CD4-positive, alpha-beta T cell (primary cell): ENCODE measurements at regions not wholly inside any gene's neighbourhood (a gene's known extent, or its start where the extent isn't known, plus 50 kb on each side); places are given as distances from the start of the nearest gene placed in this dataset.

Experiments
- ATAC-seq: fragments of 200-7000 bp; cut with Tn5 transposase; one replicate; pipeline ENCODE4 v1.10.0; 2022; ENCODE audit warnings: mild to moderate bottlenecking; ENCODE audit not compliant: poor library complexity
- CTCF ChIA-PET: fragments of 350-600 bp; sonication (Branson Sonifier 250); formaldehyde crosslinking; loops from one replicate; lab custom pipeline; 2021; ENCODE audit warnings: antibody characterized with exemption, inconsistent platforms; lab: Charles Lee
- POLR2A ChIA-PET: fragments of 350-600 bp; sonication (Branson Sonifier 250); formaldehyde crosslinking; loops from one replicate; lab custom pipeline; 2021; ENCODE audit warnings: antibody characterized with exemption, inconsistent platforms; lab: Charles Lee
- DNase-seq, 14 experiments: peaks; one replicate each; pipeline ENCODE4 v3.0.0-alpha.2; 2013 to 2020; ENCODE audit warnings: mixed read lengths in 2 of 14
- H3K27ac ChIP-seq, 2 donors: one replicate each; pipeline versions ENCODE4 v1.5.1 to v1.7.0; 2013; ENCODE audit warnings: low read length in 2 of 2, low read depth in 1 of 2, mild to moderate bottlenecking in 1 of 2
- H3K27me3 ChIP-seq, 2 experiments: 1 replicate in 1 of 2; 2 replicates in 1 of 2; pipeline versions ENCODE4 v1.6.1 to v1.7.0; 2013; ENCODE audit warnings: low read length in 2 of 2, control low read depth in 1 of 2, mild to moderate bottlenecking in 1 of 2, moderate library complexity in 1 of 2; ENCODE audit not compliant: insufficient read depth in 2 of 2, control insufficient read depth in 1 of 2
- H3K36me3 ChIP-seq: one replicate; pipeline ENCODE4 v1.6.1; 2013; ENCODE audit warnings: low read length, control low read depth; ENCODE audit not compliant: insufficient read depth
- H3K4me1 ChIP-seq: one replicate; pipeline ENCODE4 v1.6.1; 2013; ENCODE audit warnings: low read length, control low read depth; ENCODE audit not compliant: insufficient read depth
- H3K4me3 ChIP-seq: one replicate; pipeline ENCODE4 v1.5.1; 2013; ENCODE audit warnings: mild to moderate bottlenecking, low read length, moderate library complexity
- H3K9me3 ChIP-seq, 2 experiments: 1 replicate in 1 of 2; 2 replicates in 1 of 2; pipeline versions ENCODE4 v1.6.1 to v1.7.0; 2013; ENCODE audit warnings: low read length in 2 of 2, mild to moderate bottlenecking in 2 of 2, control low read depth in 1 of 2, moderate library complexity in 1 of 2; ENCODE audit not compliant: control insufficient read depth in 1 of 2, insufficient read depth in 1 of 2
- H3K27ac Mint-ChIP-seq: one replicate; pipeline ENCODE4 v1.8.0; 2020; ENCODE audit warnings: mixed read lengths
- H3K27me3 Mint-ChIP-seq: one replicate; pipeline ENCODE4 v1.8.0; 2021; ENCODE audit warnings: mixed read lengths
- H3K36me3 Mint-ChIP-seq: one replicate; pipeline ENCODE4 v1.8.0; 2021; ENCODE audit warnings: low read depth, mixed read lengths
- H3K4me1 Mint-ChIP-seq: one replicate; pipeline ENCODE4 v1.8.0; 2021; ENCODE audit warnings: low read depth, mixed read lengths
- H3K4me3 Mint-ChIP-seq: one replicate; pipeline ENCODE4 v1.8.0; 2020; ENCODE audit warnings: mild to moderate bottlenecking, mixed read lengths
- H3K9me3 Mint-ChIP-seq: one replicate; pipeline ENCODE4 v1.8.0; 2020; ENCODE audit warnings: mixed read lengths
- CTCF ChIP-seq: fragments of 200-600 bp; IDR thresholded peaks from one replicate; pipeline ENCODE4 v1.8.0; 2022; ENCODE audit warnings: antibody characterized with exemption, mild to moderate bottlenecking
- intact Hi-C, 2 experiments: fragments of 100-400 bp; cut with DNase I in 1 of 2; cut with micrococcal nuclease in 1 of 2; formaldehyde crosslinking; loops; one replicate each; pipeline versions ENCODE4 v1.15.1 to v1.9.0; 2023 to 2025; cut with DNase I, micrococcal nuclease

GRCh38 chr6:40753048-40753447, 165.9 kb upstream of the LRFN2 start:
- intact Hi-C loops: no loop called here
- no peaks in the 10 kb centered on the region for H3K36me3 Mint-ChIP-seq
- TF ChIP-seq CTCF: no peak
- Histone ChIP-seq H3K9me3 (peaks cover 0 to 6% of the 10 kb centered on the region in 2 experiments), H3K4me3 (no peak overlapping the region), H3K27ac (no peak overlapping the region), H3K36me3 (no peaks in the 10 kb centered on the region), H3K27me3 (peaks cover 24 to 34% of the 10 kb centered on the region in 2 experiments), H3K4me1 (no peaks in the 10 kb centered on the region)
- peaks cover 51% of the 10 kb centered on the region for H3K27me3 Mint-ChIP-seq
- no peak overlapping the region for H3K4me3 Mint-ChIP-seq
- POLR2A ChIA-PET: no interaction called here
- ATAC-seq (no peak), DNase-seq (no peak)
- H3K27ac Mint-ChIP-seq: no peak overlapping the region
- no peaks in the 10 kb centered on the region for H3K4me1 Mint-ChIP-seq
- CTCF ChIA-PET: no interaction called here
- no peaks in the 10 kb centered on the region for H3K9me3 Mint-ChIP-seq

- ChIA-PET CTCF (no interaction called here), POLR2A (no interaction called here)
- peaks cover 0 to 3% of the 10 kb centered on the region in 2 experiments for H3K27me3 ChIP-seq
- no peak overlapping the region for H3K4me3 ChIP-seq
- H3K36me3 ChIP-seq: no peaks in the 10 kb centered on the region
- DNase-seq (no peak), ATAC-seq (no peak)
- H3K27me3 Mint-ChIP-seq: peaks cover 16% of the 10 kb centered on the region
- H3K36me3 Mint-ChIP-seq: no peaks in the 10 kb centered on the region
- no peaks in the 10 kb centered on the region for H3K4me1 Mint-ChIP-seq
- intact Hi-C loops: no loop called here
- H3K4me3 Mint-ChIP-seq: no peak overlapping the region
- H3K9me3 ChIP-seq: peaks cover 0 to 4% of the 10 kb centered on the region in 2 experiments
- TF ChIP-seq CTCF: no peak
- H3K9me3 Mint-ChIP-seq: no peaks in the 10 kb centered on the region
- no peak overlapping the region for H3K27ac ChIP-seq
- H3K4me1 ChIP-seq: no peaks in the 10 kb centered on the region
- H3K27ac Mint-ChIP-seq: no peak overlapping the region
Measured at GRCh38 chr6:40744835-40745234, 157.7 kb upstream of the LRFN2 start.

- no peak for DNase-seq
- POLR2A ChIA-PET: no interaction called here
- Mint-ChIP-seq H3K4me1 (no peaks in the 10 kb centered on the region), H3K36me3 (no peaks in the 10 kb centered on the region), H3K9me3 (no peaks in the 10 kb centered on the region), H3K27me3 (peaks cover 16% of the 10 kb centered on the region), H3K27ac (no peak overlapping the region), H3K4me3 (no peak overlapping the region)
- Histone ChIP-seq H3K4me1 (no peaks in the 10 kb centered on the region), H3K36me3 (no peaks in the 10 kb centered on the region), H3K27ac (no peak overlapping the region), H3K27me3 (no peaks in the 10 kb centered on the region), H3K4me3 (no peak overlapping the region), H3K9me3 (peaks cover 0 to 4% of the 10 kb centered on the region in 2 experiments)
- TF ChIP-seq CTCF: no peak
- ATAC-seq: no peak
- intact Hi-C loops: no loop called here
- CTCF ChIA-PET: no interaction called here
Measured at GRCh38 chr6:40743690-40744446, 156.7 kb upstream of the LRFN2 start.
